Gastroesophageal sphincter (tissue), 3 donors: ENCODE measurements at regions not wholly inside any gene's neighbourhood (a gene's known extent, or its start where the extent isn't known, plus 50 kb on each side); places are given as distances from the start of the nearest gene placed in this dataset.

ENCODE experiments used
- CTCF ChIP-seq, 4 experiments: fragments of 200-600 bp in 2 of 4; fragments of 450-650 bp in 2 of 4; sonication (generic) in 1 of 4; IDR thresholded peaks; one replicate each; pipeline ENCODE4 v1.5.1; 2017 to 2019; ENCODE audit warnings: antibody characterized with exemption in 4 of 4, mild to moderate bottlenecking in 2 of 4, moderate library complexity in 2 of 4
- EP300 ChIP-seq: sonication (generic); formaldehyde crosslinking; IDR thresholded peaks from one replicate; pipeline ENCODE4 v1.6.1; 2017; ENCODE audit warnings: antibody characterized with exemption, mild to moderate bottlenecking
- POLR2A ChIP-seq, 2 donors: fragments of 450-650 bp; IDR thresholded peaks; one replicate each; pipeline ENCODE4 v1.6.1; 2017; ENCODE audit warnings: antibody characterized with exemption in 2 of 2, mild to moderate bottlenecking in 2 of 2, moderate library complexity in 1 of 2
- POLR2AphosphoS5 ChIP-seq: sonication (generic); formaldehyde crosslinking; IDR thresholded peaks from one replicate; pipeline ENCODE4 v1.6.1; 2017; ENCODE audit warnings: antibody characterized with exemption

GRCh38 chr2:161068670-161069069 is 91.6 kb upstream of the TANK start:
- TF ChIP-seq CTCF (IDR thresholded peaks at IDR 0.05) (no peak), EP300 (no peak), POLR2A (IDR thresholded peaks at IDR 0.05) (no peak), POLR2AphosphoS5 (no peak)
